ENCODE measurements at regions not wholly inside any gene's neighbourhood (a gene's known extent, or its start where the extent isn't known, plus 50 kb on each side); places are given as distances from the start of the nearest gene placed in this dataset.

DNA sequence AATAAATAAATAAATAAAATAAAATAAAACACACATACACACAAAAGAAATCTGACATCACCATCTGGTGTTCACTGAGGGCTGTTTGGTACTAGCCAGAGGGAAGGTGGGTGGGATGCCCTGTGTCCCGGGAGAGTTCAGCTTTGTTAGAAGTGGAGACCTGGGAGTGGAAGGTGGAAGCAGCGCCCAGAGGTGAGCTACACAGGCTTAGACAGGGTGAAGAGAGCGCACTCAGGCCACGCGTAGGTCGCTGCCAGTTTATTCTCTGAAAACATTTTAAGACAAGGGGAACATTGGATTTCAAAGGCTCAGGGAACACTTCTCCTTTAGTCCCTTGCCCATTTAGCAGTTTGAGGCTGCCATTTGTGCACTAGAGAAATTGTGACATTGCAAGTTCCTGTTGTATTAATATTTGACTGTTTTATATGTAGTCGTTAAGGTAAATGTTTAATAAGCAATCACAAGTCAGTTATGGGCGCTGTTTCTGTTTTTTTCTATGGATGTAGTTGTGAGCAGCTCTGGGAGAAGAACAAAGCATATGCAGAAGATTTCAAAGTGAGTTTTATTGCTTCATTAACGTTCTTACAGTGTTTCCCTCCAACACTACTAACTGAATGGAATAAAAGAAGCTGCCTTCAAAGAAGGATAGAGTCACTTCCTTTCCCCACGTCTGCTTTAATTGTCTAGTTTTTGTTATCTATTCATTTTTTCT, 405.5 kb upstream of the NR3C2 start:
- Histone ChIP-seq H3K36me3 (ENCODE audit: control insufficient read depth in 2 of 2, insufficient read depth in 1 of 2, low read length in 2 of 2) (no peaks in the 10 kb centered on the region), H3K9me3 (ENCODE audit: control insufficient read depth, insufficient read depth, low read depth, low read length) (no peaks in the 10 kb centered on the region), H3K4me1 (ENCODE audit: control insufficient read depth, insufficient read depth, low read length) (no peaks in the 10 kb centered on the region), H3K4me3 (ENCODE audit: low read depth, low read length) (no peak overlapping the region), H3K27ac (ENCODE audit: extremely low read depth, low read depth, low read length) (no peak overlapping the region)
- ChIA-PET CTCF (interaction anchor here (0.7 kb wide), 1 partner anchor 227 kb away, joined by 3 read pairs; no protein-coding TSS in a partner anchor), POLR2A (no interaction called here)
- TF ChIP-seq ZNF571 (tag by site-specific recombination; IDR thresholded peaks at IDR 0.05) (no peak), ZNF549 (tag by site-specific recombination; IDR thresholded peaks at IDR 0.05) (no peak), KLF17 (tag by site-specific recombination; IDR thresholded peaks at IDR 0.05) (no peak), ZNF658 (tag by site-specific recombination; IDR thresholded peaks at IDR 0.05) (no peak), ZSCAN30 (tag by site-specific recombination; IDR thresholded peaks at IDR 0.05) (no peak), ZXDB (tag by site-specific recombination; IDR thresholded peaks at IDR 0.05) (no peak), ZNF184 (tag by site-specific recombination; IDR thresholded peaks at IDR 0.05) (no peak), ZNF211 (tag by site-specific recombination; IDR thresholded peaks at IDR 0.05; ENCODE audit: low read depth) (no peak), PRDM4 (tag by site-specific recombination; IDR thresholded peaks at IDR 0.05) (no peak), ZNF174 (tag by site-specific recombination; IDR thresholded peaks at IDR 0.05) (no peak), ZNF433 (tag by site-specific recombination; IDR thresholded peaks at IDR 0.05; ENCODE audit: low read depth) (no peak), TSHZ1 (tag by site-specific recombination; IDR thresholded peaks at IDR 0.05; ENCODE audit: borderline replicate concordance) (no peak), ZNF654 (tag by site-specific recombination; IDR thresholded peaks at IDR 0.05; ENCODE audit: low read depth) (no peak), ZNF114 (tag by site-specific recombination; IDR thresholded peaks at IDR 0.05) (no peak), ZNF155 (tag by site-specific recombination; IDR thresholded peaks at IDR 0.05) (no peak)

- no peaks in the 10 kb centered on the region for H3K9me3 ChIP-seq (ENCODE audit: control insufficient read depth, insufficient read depth, low read depth, low read length)
- no peaks in the 10 kb centered on the region for H3K4me1 ChIP-seq (ENCODE audit: control insufficient read depth, insufficient read depth, low read length)
- POLR2A ChIA-PET, result no interaction called here
- no peak overlapping the region for H3K27ac ChIP-seq (ENCODE audit: extremely low read depth, low read depth, low read length)
- no peak overlapping the region for H3K4me3 ChIP-seq (ENCODE audit: low read depth, low read length)
- CTCF ChIA-PET, result interaction anchor here (0.7 kb wide), 1 partner anchor 175 kb away, joined by 3 read pairs; no protein-coding TSS in a partner anchor
- no peaks in the 10 kb centered on the region for H3K36me3 ChIP-seq (ENCODE audit: control insufficient read depth in 2 of 2, insufficient read depth in 1 of 2, low read length in 2 of 2)
- TF ChIP-seq ZNF239 (tag by site-specific recombination; IDR thresholded peaks at IDR 0.05) (no peak), ZBTB20 (tag by site-specific recombination; IDR thresholded peaks at IDR 0.05) (no peak), YY2 (tag by site-specific recombination; IDR thresholded peaks at IDR 0.05) (no peak), ZNF626 (tag by site-specific recombination; IDR thresholded peaks at IDR 0.05) (no peak), SP3 (tag by site-specific recombination; IDR thresholded peaks at IDR 0.05) (no peak), SCRT2 (tag by site-specific recombination; IDR thresholded peaks at IDR 0.05) (no peak), ZBTB1 (tag by site-specific recombination; IDR thresholded peaks at IDR 0.05) (no peak), ZNF791 (tag by site-specific recombination; IDR thresholded peaks at IDR 0.05) (no peak), GLI2 (tag by site-specific recombination; IDR thresholded peaks at IDR 0.05; ENCODE audit: borderline replicate concordance, low read depth) (no peak), ZNF350 (tag by site-specific recombination; IDR thresholded peaks at IDR 0.05) (no peak)
- TF ChIP-seq, protein P1, sequence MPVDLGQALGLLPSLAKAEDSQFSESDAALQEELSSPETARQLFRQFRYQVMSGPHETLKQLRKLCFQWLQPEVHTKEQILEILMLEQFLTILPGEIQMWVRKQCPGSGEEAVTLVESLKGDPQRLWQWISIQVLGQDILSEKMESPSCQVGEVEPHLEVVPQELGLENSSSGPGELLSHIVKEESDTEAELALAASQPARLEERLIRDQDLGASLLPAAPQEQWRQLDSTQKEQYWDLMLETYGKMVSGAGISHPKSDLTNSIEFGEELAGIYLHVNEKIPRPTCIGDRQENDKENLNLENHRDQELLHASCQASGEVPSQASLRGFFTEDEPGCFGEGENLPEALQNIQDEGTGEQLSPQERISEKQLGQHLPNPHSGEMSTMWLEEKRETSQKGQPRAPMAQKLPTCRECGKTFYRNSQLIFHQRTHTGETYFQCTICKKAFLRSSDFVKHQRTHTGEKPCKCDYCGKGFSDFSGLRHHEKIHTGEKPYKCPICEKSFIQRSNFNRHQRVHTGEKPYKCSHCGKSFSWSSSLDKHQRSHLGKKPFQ (tag by site-specific recombination; IDR thresholded peaks at IDR 0.05), result no peak
- TF ChIP-seq, protein P2, sequence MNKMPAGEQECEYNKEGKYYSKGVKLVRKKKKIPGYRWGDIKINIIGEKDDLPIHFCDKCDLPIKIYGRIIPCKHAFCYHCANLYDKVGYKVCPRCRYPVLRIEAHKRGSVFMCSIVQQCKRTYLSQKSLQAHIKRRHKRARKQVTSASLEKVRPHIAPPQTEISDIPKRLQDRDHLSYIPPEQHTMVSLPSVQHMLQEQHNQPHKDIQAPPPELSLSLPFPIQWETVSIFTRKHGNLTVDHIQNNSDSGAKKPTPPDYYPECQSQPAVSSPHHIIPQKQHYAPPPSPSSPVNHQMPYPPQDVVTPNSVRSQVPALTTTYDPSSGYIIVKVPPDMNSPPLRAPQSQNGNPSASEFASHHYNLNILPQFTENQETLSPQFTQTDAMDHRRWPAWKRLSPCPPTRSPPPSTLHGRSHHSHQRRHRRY (tag by site-specific recombination; IDR thresholded peaks at IDR 0.05), result no peak
Observed at GRCh38 chr4:148845609-148846008, 403.4 kb upstream of the NR3C2 start.
